GM19328 (cell line): ENCODE measurements at regions not wholly inside any gene's neighbourhood (a gene's known extent, or its start where the extent isn't known, plus 50 kb on each side); places are given as distances from the start of the nearest gene placed in this dataset.
"Not testable (repeated sequence)": the region's sequence is repeated elsewhere in the genome, so short reads cannot be mapped to it uniquely, and the experiment has no call there.

Experiments used
- ATAC-seq: cut with Tn5 transposase; IDR thresholded peaks from one replicate; pipeline ENCODE4 v1.9.1; 2021; ENCODE audit warnings: mild to moderate bottlenecking, moderate library complexity; ENCODE audit not compliant: unreplicated experiment

DNA sequence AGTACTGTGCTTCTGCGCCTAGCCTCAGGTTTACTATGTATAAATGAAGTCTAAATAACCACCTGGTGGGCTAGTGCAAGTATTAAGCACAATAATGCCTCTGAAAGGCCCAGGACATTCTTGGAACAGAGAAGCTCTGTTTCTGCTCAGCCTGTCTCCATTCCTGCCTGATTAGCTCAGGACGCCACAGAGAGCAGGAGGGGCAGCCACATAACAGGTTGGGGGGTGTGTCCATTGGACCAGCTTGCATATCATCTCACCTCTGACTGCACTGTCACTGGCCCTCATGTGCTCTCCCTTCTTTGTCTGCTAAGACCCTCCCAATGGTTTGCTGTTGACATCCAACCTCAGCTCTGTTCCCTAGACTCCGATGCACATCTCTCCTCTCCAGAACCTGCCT is 52.8 kb upstream of the IKZF1 start:
- no peak for ATAC-seq

DNA sequence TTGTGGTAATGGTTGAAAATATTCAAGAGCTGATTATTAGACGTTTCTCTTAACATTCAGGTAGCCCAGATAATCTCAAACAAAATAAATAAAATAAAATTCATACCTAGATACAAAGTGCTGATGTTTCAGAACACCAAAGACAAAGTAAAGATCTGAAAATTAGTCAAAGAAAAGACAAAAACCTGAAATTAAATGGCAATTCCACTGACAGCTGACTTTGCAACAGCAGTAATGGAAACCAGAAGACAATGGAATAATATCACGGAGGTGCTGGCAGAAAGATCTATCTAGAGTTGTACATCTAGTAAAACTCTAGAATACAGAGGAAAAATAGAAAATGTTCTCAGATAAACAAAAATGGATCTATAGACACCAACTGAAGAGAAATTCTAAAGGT is 58.0 kb upstream of the IKZF1 start:
- ATAC-seq = no peak

DNA sequence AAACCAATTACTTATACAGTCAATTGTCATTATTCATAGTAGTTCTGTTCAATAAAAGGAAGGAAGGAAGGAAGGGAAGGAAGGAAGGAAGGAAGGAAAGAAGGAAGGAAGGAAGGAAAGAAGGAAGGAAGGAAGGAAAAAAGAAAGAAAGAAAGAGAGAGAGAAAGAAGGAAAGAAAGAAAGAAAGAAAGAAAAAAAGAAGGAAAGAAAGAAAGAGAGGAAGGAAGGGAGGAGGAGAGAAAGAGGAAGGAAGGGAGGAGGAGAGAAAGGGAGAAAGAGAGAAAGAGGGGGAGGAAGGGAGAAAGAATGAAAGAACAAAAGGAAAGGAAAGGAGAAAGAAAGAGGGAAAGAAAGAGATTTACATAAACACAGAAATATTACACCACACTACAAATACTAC is 62.4 kb upstream of the IKZF1 start:
- not testable (repeated sequence) for ATAC-seq

GRCh38 chr7:50240699-50241098 is 63.8 kb upstream of the IKZF1 start:
- not testable (repeated sequence) for ATAC-seq

GRCh38 chr7:50229964-50230363 is 74.6 kb upstream of the IKZF1 start:
- ATAC-seq = no peak

DNA sequence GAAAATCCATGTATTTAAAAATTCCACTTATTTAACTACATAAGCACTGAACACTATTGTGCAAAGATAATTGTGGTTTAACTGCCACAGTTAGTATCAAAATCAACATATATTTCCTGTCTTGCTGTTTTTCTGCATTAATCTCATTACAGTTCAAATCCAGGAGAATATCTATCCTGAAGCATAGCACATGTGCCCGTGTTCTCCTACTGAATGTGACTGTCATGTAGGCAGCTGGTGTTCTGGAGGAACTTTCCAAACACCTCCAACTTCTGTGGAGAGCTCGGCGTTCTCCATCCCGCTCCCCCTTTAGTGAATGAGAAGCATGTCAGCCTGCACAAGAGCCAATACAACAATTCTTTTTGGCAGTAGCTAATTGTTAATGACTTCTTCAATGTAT is 76.4 kb upstream of the IKZF1 start:
- ATAC-seq = no peak

GRCh38 chr7:50227726-50228125 is 76.8 kb upstream of the IKZF1 start:
- no peak for ATAC-seq

DNA sequence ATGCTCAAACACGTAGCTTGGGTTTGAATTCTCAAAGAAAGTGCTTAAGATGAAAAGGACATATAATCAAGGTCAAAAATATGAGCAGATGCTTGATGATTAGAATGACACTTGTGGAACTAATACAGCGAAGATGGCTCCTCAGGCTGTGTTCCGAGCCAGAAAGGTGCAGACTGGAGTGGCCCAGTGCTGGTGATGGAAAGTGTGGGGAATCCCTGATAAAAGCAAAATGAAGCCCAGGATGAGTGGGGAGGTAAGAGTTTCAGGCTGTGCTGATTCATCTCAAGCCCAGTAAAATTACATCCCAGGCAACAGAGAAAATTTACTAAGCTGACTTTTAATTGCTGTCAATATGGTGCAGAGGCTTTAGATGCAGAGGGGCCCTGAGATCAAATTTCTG is 77.8 kb upstream of the IKZF1 start:
- ATAC-seq = no peak

- ATAC-seq = no peak
These were observed 78.4 kb upstream of the IKZF1 start for GRCh38 chr7:50226145-50226544.

- no peak for ATAC-seq
These were observed 83.1 kb upstream of the IKZF1 start for GRCh38 chr7:50221433-50221832.

- no peak for ATAC-seq
These were observed 83.5 kb upstream of the IKZF1 start for GRCh38 chr7:50221028-50221427.

GRCh38 chr7:50220273-50220672 is 84.2 kb upstream of the IKZF1 start:
- no peak for ATAC-seq

- no peak for ATAC-seq
These were observed 86.7 kb upstream of the IKZF1 start for GRCh38 chr7:50217821-50218281.

DNA sequence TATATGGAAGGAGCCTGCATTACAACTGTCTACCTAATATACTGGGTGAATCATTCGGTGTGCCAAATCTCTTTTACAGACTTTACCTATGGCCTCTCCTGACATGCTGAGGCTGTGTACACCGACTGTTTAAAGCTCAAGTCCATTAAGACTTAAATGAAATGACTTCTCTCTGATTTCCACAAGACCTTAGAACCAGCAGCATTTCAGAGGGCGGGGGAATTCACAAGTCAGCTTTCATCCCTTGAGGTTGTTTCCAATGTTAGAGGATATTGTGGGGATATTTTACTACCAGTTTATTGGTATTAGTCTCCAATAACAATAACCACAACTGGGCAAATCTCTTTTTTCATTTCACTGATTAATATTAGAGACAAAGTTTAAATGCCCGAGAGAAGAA is 87.1 kb upstream of the IKZF1 start:
- ATAC-seq = no peak

DNA sequence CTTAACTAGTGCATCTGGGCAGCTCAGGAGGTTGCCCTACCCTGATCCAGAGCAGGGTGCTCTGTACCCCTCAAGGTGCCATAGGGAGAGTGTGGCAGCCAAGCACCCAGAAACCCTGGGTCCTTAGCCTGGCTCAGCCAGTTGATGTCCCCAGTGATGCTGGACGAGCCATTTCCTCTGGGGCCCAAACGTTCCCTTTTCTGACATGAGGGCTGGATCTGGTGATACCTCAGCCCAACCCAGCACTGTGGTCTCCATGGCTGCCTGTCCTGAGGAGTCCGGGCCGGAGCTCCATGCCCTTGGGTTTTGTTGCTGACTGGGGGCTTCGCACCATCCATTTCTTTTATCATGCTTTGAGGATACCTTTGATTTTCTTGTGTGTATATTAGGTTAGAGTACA is 87.9 kb upstream of the IKZF1 start:
- no peak for ATAC-seq

- no peak for ATAC-seq
These were observed 89.7 kb upstream of the IKZF1 start for GRCh38 chr7:50214771-50215170.

GRCh38 chr7:50214126-50214670 is 90.3 kb upstream of the IKZF1 start:
- ATAC-seq = no peak

DNA sequence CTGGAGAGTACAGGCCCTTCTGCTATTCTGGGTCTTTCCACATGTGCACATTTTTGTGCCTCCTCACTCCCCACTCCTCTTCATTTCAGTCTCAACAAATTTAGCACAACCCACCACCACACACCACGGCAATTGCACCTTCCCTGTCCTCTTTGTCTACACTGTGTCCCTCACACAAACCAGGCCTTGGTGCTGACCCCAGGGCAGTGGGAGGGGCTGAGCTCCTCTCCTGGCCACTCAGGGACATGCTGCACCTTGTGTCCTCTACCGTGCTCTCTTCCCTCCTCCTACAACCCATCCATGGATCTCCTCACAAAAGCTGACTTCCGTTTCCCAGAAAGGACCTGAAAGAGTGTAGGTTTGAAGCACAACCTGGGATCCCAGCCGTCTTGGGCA is 90.9 kb upstream of the IKZF1 start:
- no peak for ATAC-seq

DNA sequence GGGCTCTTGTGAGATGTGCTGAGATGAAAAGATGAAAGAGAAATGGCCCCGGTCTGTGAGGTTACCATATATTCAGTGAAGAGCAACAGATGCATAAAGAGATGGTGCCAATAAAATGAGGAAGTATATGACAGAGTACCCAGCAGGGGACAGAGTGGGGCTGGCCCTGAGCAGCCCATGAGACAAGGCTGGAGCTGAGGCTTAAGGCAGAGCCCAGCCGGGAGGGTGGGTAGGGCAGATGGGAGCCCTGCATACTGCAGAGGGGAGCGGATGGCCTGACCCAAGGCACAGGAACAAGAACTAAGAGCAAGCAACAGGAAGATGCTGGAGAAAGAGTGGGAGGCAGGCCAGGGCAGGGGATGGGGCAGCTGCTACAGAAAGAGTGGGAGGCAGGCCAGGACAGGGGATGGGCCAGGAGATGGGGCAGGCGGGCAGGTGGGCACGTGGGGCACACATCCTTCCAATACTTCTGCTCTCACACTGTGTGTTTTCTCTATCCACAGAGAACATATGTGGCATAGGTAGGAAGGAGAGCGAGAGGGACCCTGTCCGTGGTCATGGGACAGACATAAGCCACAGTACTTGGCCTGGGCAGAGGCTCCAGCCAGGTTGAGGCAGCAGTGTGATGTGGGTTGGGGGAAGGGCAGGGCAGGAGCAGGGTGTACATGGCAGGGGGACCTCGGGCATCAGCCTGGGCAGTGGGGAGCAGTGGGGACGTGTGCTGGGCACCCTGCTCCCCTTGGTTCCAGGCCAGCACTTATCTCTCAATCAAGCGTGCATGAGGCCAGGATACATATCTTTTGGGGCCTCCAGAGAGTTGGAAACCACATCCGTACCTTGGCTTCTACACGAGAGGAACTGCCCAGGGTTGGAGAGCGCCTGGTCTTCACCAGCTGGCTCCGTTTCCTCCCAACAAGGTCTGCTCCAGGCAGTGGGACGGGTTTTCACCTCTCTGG is 91.6 kb upstream of the IKZF1 start:
- ATAC-seq = no peak

DNA sequence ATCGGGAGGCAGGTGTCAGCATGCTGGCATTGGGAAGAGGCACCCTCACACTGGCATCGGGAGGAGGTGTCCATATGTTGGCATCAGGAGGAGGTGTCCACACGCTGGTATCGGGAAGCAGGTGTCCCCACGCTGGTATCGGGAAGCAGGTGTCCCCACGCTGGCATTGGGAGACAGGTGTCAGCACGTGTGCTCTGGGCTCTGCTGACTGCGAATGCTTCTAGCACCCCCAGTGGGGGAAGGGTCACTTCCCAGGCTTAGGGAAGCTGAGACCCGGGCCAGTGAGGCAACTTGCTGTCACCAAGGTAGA is 92.5 kb upstream of the IKZF1 start:
- no peak for ATAC-seq

DNA sequence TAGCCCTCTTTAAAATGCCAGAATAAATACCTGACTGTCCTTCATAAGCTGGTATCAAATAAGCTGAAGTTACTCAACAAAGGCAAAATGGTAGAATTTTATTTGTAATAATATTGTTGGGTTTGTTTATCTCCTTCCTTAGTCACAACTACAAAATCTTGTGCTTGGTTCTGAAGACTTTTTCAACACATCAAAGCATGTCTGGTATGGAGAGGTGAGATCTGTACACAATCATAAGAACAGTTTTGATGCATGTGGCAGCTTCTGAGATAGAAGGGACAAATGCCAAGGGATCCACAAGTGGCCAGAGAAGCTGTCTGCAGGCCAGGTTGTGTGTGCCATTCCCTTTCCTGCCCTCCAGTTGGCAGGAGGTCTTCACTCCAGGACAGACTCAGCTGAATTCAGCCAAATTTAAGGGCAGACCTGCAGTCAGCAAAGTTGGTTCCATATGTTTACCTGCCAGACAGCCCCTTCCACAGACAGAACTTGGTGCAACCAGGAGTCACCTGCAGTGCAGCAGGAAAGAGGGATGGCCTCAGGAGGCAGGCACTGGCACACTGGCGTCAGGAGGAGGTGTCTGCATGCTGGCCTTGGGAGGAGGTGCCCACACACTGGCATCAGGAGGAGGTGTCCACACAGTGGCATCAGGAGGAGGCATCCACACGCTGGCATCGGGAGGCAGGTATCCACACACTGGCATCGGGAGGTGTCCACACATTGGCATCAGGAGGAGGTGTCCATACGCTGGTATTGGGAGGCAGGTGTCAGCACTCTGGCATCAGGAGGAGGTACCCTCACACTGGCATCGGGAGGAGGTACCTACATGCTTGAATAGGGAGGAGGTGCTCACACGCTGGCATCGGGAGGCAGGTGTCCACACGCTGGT is 93.1 kb upstream of the IKZF1 start:
- ATAC-seq = no peak

GRCh38 chr7:50210706-50211115 is 93.8 kb upstream of the IKZF1 start:
- no peak for ATAC-seq
